Middle frontal gyrus (tissue), 1 donor: ENCODE measurements at regions not wholly inside any gene's neighbourhood (a gene's known extent, or its start where the extent isn't known, plus 50 kb on each side); places are given as distances from the start of the nearest gene placed in this dataset.

ENCODE experiments used
- DNase-seq: peaks from one replicate; pipeline ENCODE4 v3.0.0-alpha.2; 2015; ENCODE audit warnings: low spot score; ENCODE audit errors: extremely low spot score

DNA sequence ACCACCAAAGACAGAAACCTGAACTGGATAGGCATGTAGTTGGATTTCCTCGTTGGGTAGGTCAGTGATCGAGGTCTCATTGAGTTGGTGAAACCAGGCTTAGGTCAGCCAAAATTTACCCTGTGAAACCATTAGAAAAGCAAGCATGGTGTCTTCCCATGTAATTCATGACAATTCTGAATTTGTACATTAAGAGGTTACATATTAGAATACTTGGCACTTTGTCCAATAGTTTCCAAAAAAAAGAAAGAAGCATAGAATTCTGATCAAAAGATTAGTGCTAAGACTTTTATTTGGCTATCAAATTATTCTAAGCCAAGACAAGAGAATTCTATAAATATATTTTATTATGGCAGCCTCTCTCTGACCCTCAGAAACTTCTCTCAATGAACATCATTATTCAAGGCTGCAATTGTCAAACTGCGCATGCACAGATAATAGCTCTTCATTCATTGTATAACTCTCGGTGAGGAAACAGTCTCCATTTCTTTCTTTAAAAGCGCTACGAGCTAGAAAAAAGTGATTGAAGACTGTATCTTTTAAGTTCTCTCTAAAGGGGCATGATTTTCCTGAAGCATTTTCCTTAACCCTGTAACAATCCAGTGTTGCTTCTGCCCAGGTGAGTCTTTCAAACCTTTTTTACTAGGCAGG lies 79.1 kb upstream of the MYCN start:
- no peak for DNase-seq

DNA sequence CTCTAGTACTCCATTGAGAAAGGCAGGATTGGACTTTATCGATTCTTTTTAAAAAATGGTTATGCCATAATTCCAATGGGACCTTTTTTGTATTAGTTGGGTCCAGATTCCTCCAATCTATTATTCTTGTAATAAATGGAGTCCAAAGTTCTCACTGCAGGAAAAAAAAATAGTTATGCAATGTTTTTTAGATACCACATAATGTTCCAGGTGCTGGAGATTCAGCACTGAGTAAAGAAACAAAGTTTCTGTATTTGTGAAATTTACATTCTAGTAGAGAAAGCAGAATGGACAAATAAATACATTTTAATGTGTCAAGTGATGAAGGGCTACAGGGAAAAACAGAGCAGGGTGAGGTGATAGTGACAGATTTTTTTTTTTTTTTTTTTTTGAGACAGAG lies 78.5 kb upstream of the MYCN start:
- no peak for DNase-seq

DNA sequence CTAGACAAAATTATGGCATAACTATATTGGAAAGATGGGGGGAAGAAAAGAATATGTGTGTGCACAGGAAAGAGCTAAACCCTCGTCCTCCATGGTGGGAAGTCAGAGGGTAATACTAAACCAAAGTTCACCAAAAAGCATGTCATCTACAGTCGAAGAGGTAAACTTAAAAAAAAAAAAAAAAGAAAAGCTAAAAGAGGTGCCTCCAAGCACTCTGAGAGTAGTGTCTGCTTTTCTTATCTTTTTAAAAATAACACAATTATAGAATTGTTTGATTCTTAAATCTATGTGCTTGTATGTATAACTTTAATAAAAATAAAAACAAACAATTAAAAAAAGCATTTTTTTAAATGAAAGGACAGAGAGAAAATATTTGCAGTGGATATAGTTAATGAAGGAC lies 77.3 kb upstream of the MYCN start:
- DNase-seq: no peak

DNA sequence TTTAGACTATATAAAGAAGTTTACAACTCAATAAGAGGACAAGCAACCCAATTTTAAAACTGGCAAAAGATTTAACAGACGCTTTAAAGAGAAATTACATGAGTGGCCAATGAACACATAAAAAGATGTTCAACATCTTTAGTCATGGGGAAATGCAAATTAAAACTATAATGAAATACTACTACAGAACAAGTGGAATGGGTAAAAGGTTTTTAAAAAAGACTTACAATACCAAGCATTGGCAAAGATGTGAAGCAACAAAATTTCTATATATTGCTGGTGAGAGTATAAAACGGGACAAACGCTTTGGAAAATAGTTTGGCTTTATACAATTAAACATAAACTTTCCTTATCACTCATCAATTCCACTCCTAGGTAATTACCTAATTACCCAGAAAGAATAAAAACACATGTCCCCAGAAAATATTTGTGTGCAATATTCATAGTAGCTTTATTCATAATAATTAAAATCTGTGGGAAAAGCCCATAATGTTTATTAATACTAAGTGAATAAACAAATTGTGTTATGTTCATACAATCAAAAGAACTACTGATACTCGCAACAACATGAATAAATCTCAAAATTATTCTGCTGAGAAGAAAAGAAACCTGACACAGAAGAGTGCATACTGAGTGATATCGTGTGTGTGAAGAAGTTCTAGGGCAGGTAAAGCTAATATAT lies 76.7 kb upstream of the MYCN start:
- no peak for DNase-seq

DNA sequence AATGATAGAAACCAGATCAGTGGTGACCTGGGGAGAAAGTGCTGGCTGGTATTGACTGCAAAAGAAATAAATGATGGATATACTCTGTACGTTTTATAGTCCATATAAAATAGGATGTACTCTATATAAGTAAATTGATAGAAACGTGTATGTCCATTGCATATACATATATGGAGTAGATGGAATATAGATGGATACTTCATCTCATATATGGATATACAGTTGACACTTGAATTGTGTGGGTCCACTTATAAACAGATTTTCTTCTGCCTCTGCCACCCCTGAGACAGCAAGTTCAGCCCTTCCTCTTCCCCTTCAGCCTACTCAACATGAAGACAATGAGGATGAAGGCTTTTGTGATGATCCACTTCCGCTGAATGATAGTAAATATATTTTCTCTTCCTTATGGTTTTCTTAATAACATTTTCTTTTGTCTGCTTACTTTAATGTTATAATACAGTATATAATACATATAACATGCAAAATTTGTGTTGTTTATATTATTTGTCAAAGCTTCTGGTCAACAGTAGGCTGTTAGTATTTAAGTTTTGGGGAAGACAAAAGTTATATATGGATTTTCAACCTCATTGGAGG lies 76.1 kb upstream of the MYCN start:
- no peak for DNase-seq

DNA sequence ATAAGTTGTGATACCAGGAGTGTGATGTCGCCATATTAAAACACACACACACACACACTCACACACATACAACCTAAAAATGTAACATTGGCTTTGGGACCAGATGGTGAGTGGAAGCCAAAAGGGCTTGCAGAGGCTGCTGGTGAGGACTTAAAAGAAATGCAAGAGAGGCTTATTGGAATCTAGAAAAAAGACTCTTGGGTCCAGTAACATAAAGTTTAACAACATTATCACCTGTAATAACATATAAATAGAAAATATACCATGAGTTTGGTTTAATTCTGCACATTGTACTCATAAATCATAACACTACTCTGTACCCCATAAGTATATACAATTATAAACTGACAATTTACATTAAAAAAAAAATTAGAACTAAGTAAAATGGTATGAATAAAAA lies 74.4 kb upstream of the MYCN start:
- DNase-seq: no peak

DNA sequence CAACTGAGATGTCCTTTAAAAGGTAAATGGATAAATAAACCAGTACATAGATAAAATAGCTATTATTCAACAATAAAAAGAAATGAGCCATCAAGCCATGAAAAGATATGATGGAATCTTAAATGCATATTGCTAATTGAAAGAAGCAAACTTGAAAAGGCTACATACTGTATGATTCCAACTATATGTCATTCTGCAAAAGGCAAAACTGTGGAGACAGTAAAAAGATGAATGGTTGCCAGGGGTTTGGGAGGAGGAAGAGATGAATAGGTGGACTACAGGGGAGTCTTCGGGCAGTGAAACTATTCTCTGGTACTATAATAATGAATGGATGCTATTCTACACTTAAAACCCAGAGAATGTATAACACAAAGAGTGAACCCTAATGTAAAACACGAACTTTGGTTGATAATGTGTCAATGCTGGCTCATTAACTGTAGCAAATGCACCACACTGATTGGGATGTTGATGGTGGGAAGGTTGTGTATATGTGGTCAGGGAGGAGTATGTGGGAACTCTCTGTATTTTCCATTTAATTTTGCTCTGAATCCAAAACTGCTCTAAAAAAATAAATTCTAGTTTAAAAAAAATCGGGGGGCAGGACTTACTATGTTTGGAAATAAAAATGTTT lies 73.7 kb upstream of the MYCN start:
- no peak for DNase-seq

DNA sequence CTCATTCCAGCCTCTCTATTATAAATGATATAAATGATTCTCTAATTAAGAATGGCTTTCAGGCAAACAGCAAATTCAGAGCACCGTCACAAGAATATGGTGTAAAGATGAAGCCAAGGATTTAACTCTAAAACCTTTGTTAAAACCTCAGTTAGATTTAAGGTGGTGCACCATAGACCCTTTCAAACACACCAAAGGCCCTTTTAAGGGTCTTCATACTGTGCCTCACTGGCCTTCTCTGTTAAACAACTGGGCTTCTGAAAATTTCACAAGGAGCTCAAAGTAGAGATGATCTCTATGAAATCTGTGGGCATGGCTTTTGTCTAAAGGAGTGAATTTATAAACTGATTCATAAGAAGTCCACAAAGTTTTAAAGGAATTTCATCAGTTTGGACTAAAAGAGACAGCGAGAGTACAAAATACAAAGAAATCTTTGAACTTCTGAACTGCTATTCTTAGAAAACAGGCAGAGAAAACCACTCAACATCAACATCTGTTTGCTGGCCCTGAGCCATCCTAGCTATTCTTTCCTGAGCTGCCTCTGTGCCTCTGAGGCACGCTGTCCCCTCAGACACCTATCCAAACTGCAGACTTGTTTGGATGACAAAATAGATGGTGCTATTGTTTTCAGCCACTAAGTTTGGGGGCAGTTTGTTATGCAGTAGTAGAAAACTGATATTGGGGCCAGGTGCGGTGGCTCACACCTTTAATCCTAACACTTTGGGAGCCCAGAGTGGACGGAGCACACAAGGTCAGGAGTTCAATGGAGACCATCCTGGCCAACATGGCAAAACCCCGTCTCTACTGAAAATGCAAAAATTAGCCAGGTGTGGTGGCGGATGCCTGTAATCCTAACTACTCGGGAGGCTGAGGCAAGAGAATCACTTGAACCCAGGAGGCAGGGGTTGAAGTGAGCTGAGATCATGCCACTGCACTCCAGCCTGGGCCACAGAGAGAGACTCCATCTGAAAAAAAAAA lies 72.9 kb upstream of the MYCN start:
- no peak for DNase-seq

DNA sequence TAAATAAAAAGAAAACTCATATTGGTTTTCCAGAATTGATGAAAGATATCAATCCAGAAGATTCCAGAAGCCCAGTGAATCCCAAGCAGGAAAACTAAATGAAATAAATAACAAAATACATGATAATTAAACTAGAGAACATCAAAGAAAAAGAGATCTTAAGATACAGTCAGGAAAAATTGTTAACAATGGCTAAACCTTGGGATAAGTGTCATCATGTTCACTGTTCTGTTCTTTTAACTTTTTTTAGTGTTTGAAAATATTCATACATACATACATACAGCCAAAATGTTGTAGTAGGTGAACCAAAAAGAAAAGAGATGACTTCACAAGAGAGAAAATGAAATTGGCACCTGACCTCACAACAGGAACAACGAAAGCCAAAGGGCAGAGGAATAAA lies 72.2 kb upstream of the MYCN start:
- DNase-seq: no peak

DNA sequence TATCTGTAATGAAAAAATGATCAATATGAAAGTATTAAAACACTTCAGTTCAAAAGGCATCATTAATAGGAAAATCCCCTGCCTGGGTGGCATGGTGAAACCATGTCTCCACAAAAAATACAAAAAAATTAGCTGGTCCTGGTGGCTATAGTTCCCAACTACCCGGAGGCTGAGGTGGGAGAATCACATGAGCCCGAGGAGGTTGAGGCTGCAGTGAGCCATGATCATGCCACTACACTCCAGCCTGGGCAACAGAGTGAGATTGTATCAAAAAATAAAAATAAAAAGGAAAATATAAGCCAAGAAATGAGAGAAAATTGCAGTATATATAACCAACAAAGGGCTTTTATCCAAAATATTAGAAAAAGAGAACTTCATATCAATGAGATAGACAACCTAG lies 71.6 kb upstream of the MYCN start:
- DNase-seq: no peak

DNA sequence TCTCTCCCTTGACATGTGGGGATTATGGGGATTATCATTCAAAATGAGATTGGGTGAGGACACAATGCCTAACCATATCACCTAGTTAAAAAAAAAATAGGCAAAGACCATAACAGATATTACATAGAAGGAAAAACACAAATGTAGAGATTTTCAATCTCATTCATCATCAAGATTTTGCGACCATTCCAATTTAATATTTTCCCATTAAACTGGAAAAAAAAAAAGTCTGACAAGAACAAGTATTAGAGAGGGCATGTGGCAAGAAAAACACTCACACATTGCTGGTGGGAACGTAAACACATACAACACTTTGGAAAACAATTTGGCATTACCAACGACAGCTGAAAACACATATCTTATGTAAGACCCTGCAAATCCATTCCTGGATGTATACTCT lies 71.0 kb upstream of the MYCN start:
- no peak for DNase-seq

DNA sequence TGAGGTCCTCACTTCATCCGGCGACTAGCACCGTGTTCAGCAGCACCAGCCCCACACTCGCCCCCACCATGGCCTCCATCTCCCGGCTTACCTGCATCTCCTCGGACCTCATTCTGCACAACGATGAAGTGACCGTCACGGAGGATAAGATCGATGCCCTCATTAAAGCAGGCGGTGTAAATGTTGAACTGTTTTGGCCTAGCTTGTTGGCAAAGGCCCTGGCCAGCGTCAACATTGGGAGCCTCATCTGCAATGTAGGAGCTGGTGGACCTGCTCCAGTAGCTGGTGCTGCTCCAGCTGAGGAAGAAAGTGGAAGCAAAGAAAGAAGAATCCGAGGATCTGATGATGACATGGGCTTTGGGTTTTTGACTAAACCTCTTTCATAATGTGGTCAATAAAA lies 70.5 kb upstream of the MYCN start:
- DNase-seq: no peak

DNA sequence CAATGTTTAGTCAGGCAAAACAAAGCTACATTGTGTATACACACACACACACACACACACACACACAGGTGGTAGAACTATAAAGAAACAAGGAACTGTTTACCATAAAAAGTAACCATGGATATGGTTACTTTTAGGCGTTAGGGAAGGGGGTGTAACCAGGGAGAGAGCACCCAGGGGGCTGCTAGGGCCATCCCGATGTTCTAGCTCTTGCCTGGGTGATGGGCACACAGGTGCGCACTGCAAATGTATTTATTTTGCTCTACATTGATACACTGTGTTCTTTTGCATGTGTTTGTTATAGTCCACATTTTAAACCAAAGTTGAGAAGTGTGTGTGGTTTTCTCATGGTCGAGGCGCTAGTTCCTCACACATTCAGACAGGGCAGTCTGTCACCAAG lies 69.8 kb upstream of the MYCN start:
- DNase-seq: no peak

DNA sequence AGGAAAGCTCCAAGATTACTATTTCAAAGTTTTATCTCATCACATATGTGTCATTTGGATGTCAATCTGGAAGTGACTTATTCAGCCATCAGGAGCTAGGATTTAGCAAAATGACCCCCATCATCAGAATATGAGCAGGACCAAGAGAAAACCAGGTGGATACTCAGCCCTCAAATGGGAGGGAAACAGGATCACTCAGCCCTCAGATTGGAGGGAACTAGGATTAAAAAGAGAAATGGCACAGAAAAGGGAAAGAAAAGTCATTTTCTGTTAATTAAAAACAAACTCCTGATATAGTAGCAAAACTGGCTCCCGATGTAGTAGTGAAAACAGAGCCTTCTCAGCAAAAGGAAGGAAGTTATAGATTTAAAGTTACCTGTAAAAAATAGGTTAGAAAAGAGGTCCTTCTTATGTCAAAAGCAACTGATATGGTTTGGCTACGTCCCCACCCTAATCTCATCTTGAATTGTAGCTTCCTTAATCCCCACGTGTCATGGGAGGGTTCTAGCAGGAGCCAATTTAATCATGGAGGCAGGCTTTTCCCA lies 69.0 kb upstream of the MYCN start:
- no peak for DNase-seq

DNA sequence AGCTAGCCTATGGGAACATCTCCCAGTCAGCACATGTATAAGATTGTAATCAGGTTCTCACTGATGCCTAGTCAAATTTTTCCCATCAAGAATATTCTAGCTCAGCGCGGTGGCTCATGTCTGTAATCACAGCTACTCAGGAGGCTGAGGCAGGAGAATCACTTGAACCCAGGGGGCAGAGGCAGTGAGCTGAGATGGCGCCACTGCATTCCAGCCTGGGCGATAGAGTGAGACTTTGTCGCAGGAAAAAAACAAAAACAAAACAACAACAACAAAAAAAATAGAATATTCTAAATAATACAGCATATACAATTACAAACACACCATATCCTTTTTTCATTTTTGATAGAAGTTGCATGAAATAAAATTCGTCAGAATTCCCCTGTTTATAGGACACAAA lies 67.5 kb upstream of the MYCN start:
- no peak for DNase-seq

DNA sequence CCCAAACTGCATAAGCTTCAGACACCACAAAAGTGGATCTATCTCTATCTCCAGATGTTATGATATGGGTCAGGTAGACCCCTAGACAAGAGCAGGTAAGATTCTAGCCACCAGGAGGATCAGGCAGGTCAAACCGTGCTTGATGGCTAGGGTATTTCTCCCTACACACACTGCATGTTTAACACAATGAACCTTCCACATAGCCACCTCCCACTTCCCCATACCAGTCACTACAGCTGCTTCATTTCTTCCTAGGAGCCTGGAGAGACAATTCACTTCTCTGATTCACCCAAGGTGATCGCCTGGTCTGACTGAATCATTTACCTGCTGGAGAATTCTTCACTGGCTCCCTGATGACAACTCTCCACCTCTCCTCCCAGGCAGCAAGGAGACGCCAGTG lies 66.0 kb upstream of the MYCN start:
- no peak for DNase-seq

DNA sequence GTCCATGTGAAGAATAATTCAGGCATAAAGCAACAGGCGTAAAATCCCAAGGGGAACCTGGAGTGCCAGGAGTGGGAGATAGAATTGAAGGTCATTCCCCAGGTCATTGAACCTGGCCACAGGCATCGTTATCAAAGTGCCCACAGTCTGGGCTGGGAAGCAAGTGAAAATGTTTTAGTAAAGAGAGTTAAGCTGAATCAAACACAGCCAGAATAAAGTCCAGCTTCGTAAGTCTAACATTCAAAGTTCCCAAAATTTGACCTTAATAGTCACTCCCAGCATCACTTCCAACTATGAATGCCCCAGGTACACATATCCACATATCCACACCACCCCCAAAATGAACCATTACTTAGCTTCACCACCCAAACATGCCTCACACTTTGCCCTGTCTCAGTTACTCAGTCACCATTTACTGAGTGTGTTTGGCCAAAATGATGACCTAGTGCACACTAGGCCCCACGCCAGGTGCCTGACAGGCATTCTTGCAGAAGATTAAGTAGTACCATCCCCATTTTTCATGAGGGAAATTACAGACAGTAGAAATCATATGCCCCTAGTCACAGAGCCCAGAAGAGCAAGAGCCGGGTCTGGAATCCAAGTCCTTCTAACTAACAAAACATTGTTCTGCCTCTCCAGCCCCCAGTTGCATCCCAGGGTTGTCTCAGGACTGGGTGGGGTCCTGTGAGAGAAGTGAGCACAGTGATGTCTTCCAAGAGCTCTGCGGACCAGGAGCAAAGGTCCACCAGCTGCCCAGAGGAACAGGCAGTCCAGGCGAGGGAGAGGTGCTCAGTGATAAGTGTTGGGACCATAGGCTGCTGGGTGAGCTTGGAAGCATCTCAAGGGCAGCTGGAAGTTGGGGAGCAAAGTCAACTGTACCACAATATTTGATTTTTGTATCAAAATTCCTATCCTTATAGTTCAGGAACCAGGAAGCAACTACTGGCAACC lies 65.2 kb upstream of the MYCN start:
- DNase-seq: no peak

DNA sequence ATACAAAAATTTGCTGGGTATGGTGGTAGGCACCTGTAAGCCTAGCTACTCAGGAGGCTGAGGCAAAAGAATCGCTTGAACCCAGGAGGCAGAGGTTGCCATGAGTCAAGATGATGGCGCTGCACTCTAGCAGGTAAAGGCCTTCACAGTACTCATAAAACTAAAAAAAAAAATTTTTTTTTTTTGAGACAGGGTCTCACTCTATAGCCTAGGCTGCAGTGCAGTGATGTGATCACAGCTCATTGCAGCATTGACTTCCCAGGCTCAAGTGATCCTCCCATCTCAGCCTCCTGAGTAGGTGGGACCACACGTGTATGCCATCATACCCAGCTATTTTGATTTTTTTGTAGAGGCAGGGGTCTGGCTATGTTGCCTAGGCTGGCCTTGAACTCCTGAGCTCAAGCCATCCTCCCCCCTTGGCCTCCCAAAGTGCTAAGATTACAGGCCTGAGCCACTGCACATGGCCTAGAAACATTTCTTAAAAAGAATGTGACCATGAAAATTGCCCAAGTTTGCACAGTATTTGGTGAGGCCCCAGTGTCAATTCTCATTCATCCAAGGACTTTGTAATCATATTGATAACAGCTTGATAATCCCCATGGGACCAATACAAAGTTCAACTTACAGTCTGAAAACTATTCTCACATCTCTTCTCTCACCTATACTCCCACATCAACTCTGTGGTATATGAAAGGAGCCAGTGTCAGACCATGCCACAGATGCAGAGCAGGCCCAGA lies 64.2 kb upstream of the MYCN start:
- DNase-seq: no peak
